ENCODE measurements at regions not wholly inside any gene's neighbourhood (a gene's known extent, or its start where the extent isn't known, plus 50 kb on each side); places are given as distances from the start of the nearest gene placed in this dataset.

DNA sequence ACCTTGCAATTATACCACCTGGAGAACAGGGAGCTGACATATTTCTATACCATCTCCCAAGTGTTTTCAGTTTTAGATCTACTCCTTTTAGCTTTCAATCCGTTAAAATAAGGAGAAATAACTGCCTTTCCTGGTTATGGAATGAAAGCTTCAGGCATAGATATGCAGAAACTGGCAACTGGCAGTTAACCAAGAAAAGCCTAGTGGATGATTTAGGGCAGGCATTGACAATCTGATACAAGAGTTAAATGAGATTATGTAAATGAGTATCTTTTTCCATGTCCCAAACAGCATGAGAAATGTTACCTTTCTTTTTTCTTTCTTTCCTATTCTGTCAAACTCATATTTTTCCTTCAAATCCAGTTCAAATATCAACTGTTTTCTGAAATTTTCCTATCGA, 689.1 kb upstream of the DPPA4 start:
- TF ChIP-seq POLR2A (IDR thresholded peaks at IDR 0.05), result no peak
- TF ChIP-seq, protein P1, sequence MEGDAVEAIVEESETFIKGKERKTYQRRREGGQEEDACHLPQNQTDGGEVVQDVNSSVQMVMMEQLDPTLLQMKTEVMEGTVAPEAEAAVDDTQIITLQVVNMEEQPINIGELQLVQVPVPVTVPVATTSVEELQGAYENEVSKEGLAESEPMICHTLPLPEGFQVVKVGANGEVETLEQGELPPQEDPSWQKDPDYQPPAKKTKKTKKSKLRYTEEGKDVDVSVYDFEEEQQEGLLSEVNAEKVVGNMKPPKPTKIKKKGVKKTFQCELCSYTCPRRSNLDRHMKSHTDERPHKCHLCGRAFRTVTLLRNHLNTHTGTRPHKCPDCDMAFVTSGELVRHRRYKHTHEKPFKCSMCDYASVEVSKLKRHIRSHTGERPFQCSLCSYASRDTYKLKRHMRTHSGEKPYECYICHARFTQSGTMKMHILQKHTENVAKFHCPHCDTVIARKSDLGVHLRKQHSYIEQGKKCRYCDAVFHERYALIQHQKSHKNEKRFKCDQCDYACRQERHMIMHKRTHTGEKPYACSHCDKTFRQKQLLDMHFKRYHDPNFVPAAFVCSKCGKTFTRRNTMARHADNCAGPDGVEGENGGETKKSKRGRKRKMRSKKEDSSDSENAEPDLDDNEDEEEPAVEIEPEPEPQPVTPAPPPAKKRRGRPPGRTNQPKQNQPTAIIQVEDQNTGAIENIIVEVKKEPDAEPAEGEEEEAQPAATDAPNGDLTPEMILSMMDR (IDR thresholded peaks at IDR 0.05), result no peak

All from Peyer's patch (tissue), 4 donors.